HEK293 (cell line): ENCODE measurements at regions not wholly inside any gene's neighbourhood (a gene's known extent, or its start where the extent isn't known, plus 50 kb on each side); places are given as distances from the start of the nearest gene placed in this dataset.

ENCODE experiments used
- CTCF ChIA-PET: fragments of 350-600 bp; formaldehyde crosslinking; extraction: SDS; loops from one replicate; lab custom pipeline; 2021; ENCODE audit warnings: antibody characterized with exemption; lab: Yijun Ruan, JAX
- POLR2A ChIA-PET: fragments of 300-600 bp; formaldehyde crosslinking; extraction: SDS; loops from one replicate; lab custom pipeline; 2020; ENCODE audit warnings: antibody characterized with exemption, inconsistent platforms; lab: Yijun Ruan, JAX
- H3K27ac ChIP-seq: fragments of 200-500 bp; sonication (Bioruptor generic); 2 replicates; pipeline ENCODE4 v1.5.1; 2014; ENCODE audit warnings: low read depth, low read length, control low read depth, inconsistent platforms; ENCODE audit errors: extremely low read depth
- H3K36me3 ChIP-seq, 2 experiments: fragments of 200-500 bp in 1 of 2; sonication (Bioruptor generic) in 1 of 2; 1 replicate in 1 of 2; 2 replicates in 1 of 2; pipeline ENCODE4 v1.5.1; 2014 to 2017; ENCODE audit warnings: inconsistent platforms in 2 of 2, low read length in 2 of 2; ENCODE audit not compliant: control insufficient read depth in 2 of 2, insufficient read depth in 1 of 2
- H3K4me1 ChIP-seq: fragments of 200-500 bp; sonication (Bioruptor generic); 2 replicates; pipeline ENCODE4 v1.5.1; 2014; ENCODE audit warnings: mild to moderate bottlenecking, low read length, inconsistent platforms; ENCODE audit not compliant: control insufficient read depth, insufficient read depth
- H3K4me3 ChIP-seq: 2 replicates; pipeline ENCODE4 v1.5.1; 2011; ENCODE audit warnings: low read depth, mild to moderate bottlenecking, control low read depth, low read length, moderate library complexity
- H3K9me3 ChIP-seq: fragments of 200-500 bp; sonication (Bioruptor generic); 2 replicates; pipeline ENCODE4 v1.5.1; 2014; ENCODE audit warnings: low read depth, low read length, inconsistent platforms; ENCODE audit not compliant: control insufficient read depth, insufficient read depth
- CTCF ChIP-seq: fragments of 450-650 bp; formaldehyde crosslinking; IDR thresholded peaks from 2 replicates; pipeline ENCODE4 v1.5.1; 2016; ENCODE audit warnings: missing biosample characterization, missing genetic modification characterization
- FEZF1 ChIP-seq: fragments of 450-650 bp; formaldehyde crosslinking; IDR thresholded peaks from 2 replicates; pipeline ENCODE4 v1.5.1; 2016; ENCODE audit warnings: missing biosample characterization, missing genetic modification characterization
- GLIS1 ChIP-seq: fragments of 450-650 bp; formaldehyde crosslinking; IDR thresholded peaks from 2 replicates; pipeline ENCODE4 v1.5.1; 2016; ENCODE audit warnings: missing biosample characterization, missing genetic modification characterization
- REPIN1 ChIP-seq: fragments of 450-650 bp; formaldehyde crosslinking; IDR thresholded peaks from 2 replicates; pipeline ENCODE4 v1.5.1; 2017; ENCODE audit warnings: missing biosample characterization, missing genetic modification characterization, low read depth
- ZNF18 ChIP-seq: fragments of 450-650 bp; formaldehyde crosslinking; IDR thresholded peaks from 2 replicates; pipeline ENCODE4 v1.5.1; 2016; ENCODE audit warnings: missing biosample characterization, missing genetic modification characterization
- ZNF26 ChIP-seq: fragments of 450-650 bp; formaldehyde crosslinking; IDR thresholded peaks from 2 replicates; pipeline ENCODE4 v1.5.1; 2016; ENCODE audit warnings: missing biosample characterization, missing genetic modification characterization
- ZNF488 ChIP-seq: fragments of 450-650 bp; formaldehyde crosslinking; IDR thresholded peaks from 2 replicates; pipeline ENCODE4 v1.5.1; 2016; ENCODE audit warnings: missing biosample characterization, missing genetic modification characterization
- ZNF530 ChIP-seq: fragments of 450-650 bp; formaldehyde crosslinking; IDR thresholded peaks from 2 replicates; pipeline ENCODE4 v1.5.1; 2016; ENCODE audit warnings: low read depth, missing biosample characterization, missing genetic modification characterization
- ZNF624 ChIP-seq: fragments of 450-650 bp; formaldehyde crosslinking; IDR thresholded peaks from 2 replicates; pipeline ENCODE4 v1.5.1; 2017; ENCODE audit warnings: missing biosample characterization, missing genetic modification characterization
- ZNF677 ChIP-seq: fragments of 450-650 bp; IDR thresholded peaks from 2 replicates; pipeline ENCODE4 v1.5.0; 2018; ENCODE audit warnings: missing biosample characterization, mild to moderate bottlenecking, missing genetic modification characterization, moderate library complexity
- ZNF701 ChIP-seq: fragments of 450-650 bp; formaldehyde crosslinking; IDR thresholded peaks from 2 replicates; pipeline ENCODE4 v1.5.1; 2016; ENCODE audit warnings: missing biosample characterization, missing genetic modification characterization
- ZNF776 ChIP-seq: fragments of 450-650 bp; formaldehyde crosslinking; IDR thresholded peaks from 2 replicates; pipeline ENCODE4 v1.5.0; 2017; ENCODE audit warnings: missing biosample characterization, missing genetic modification characterization, borderline replicate concordance
- ZSCAN23 ChIP-seq: fragments of 450-650 bp; formaldehyde crosslinking; IDR thresholded peaks from 2 replicates; pipeline ENCODE4 v1.5.1; 2016; ENCODE audit warnings: missing biosample characterization, missing genetic modification characterization

- ChIA-PET POLR2A (interaction anchor here (1.2 kb wide), 1 partner anchor 9 kb away, joined by 3 read pairs; no protein-coding TSS in a partner anchor), CTCF (interaction anchor here (0.6 to 1.0 kb wide), 3 partner anchors 9 to 179 kb away, joined by 3 read pairs; no protein-coding TSS in a partner anchor)
- TF ChIP-seq ZNF18 (no peak), ZNF776 (tag by site-specific recombination) (no peak), REPIN1 (no peak), ZNF488 (tag by site-specific recombination) (no peak)
Observed at GRCh38 chrX:17923546-17923945, 62.4 kb upstream of the RAI2 start.

GRCh38 chrX:17922303-17922702, 61.2 kb upstream of the RAI2 start:
- no peaks in the 10 kb centered on the region for H3K36me3 ChIP-seq
- H3K4me3 ChIP-seq, result no peak overlapping the region
- H3K27ac ChIP-seq, result no peak overlapping the region
- H3K4me1 ChIP-seq, result peaks cover 7% of the 10 kb centered on the region; the same call in 1 of the 2 replicates
- H3K9me3 ChIP-seq, result no peaks in the 10 kb centered on the region
- POLR2A ChIA-PET, result no interaction called here
- CTCF ChIA-PET, result interaction anchor here (0.7 to 1.0 kb wide), 2 partner anchors 9 to 23 kb away, joined by 3 to 4 read pairs; no protein-coding TSS in a partner anchor
- TF ChIP-seq ZSCAN23 (tag by site-specific recombination) (no peak), ZNF26 (tag by site-specific recombination) (no peak), ZNF701 (tag by site-specific recombination) (no peak), ZNF677 (tag by site-specific recombination) (no peak), ZNF530 (tag by site-specific recombination) (no peak)

More at GRCh38 chrX:17923546-17923945, 62.4 kb upstream of the RAI2 start:
- no peak overlapping the region for H3K4me3 ChIP-seq
- no peak overlapping the region for H3K27ac ChIP-seq
- no peaks in the 10 kb centered on the region for H3K9me3 ChIP-seq
- H3K36me3 ChIP-seq, result no peaks in the 10 kb centered on the region
- H3K4me1 ChIP-seq, result peaks cover 7% of the 10 kb centered on the region; the same call in 1 of the 2 replicates

GRCh38 chrX:17919896-17920446, 58.9 kb upstream of the RAI2 start:
- Histone ChIP-seq H3K36me3 (no peaks in the 10 kb centered on the region), H3K4me3 (no peak overlapping the region), H3K4me1 (peaks cover 7% of the 10 kb centered on the region; the same call in 1 of the 2 replicates), H3K27ac (no peak overlapping the region), H3K9me3 (no peaks in the 10 kb centered on the region)
- CTCF ChIA-PET, result interaction anchor here (0.6 to 1.2 kb wide), 2 partner anchors 25 to 1662 kb away, joined by 3 to 4 read pairs; no protein-coding TSS in a partner anchor
- POLR2A ChIA-PET, result no interaction called here
- no peak for TF ChIP-seq ZNF624 (tag by site-specific recombination)
- peak; percentile 62 for TF ChIP-seq FEZF1 (tag by site-specific recombination)
- peak; percentile 41; the same call in 1 of the 2 replicates for TF ChIP-seq GLIS1 (tag by site-specific recombination)
- TF ChIP-seq CTCF (tag by site-specific recombination), result no peak
